HL-60 (cell line): ENCODE measurements at regions not wholly inside any gene's neighbourhood (a gene's known extent, or its start where the extent isn't known, plus 50 kb on each side); places are given as distances from the start of the nearest gene placed in this dataset.

Experiments
- DNase-seq, 2 experiments: peaks; one replicate each; pipeline ENCODE4 v3.0.0-alpha.2; 2010 to 2020; ENCODE audit warnings: low read depth in 1 of 2, low spot score in 1 of 2
- H3K27ac ChIP-seq: fragments of 250-450 bp; sonication (Bioruptor Pico); replicated peaks from 2 replicates; pipeline ENCODE4 v1.5.1; 2020; ENCODE audit warnings: mild to moderate bottlenecking, moderate library complexity
- H3K27me3 ChIP-seq: fragments of 250-450 bp; sonication (Bioruptor Pico); 2 replicates; pipeline ENCODE4 v1.5.1; 2021; ENCODE audit warnings: mild to moderate bottlenecking, moderate library complexity; ENCODE audit not compliant: insufficient read depth, poor library complexity, severe bottlenecking
- H3K4me3 ChIP-seq: replicated peaks from 2 replicates; pipeline ENCODE4 v1.5.1; 2011; ENCODE audit warnings: mild to moderate bottlenecking, control low read depth, low read length; ENCODE audit not compliant: insufficient read depth
- GABPA ChIP-seq: IDR thresholded peaks from 2 replicates; pipeline ENCODE4 v1.6.1; 2012; ENCODE audit warnings: low read depth
- POLR2AphosphoS5 ChIP-seq: IDR thresholded peaks from 2 replicates; pipeline ENCODE4 v1.6.1; 2012; ENCODE audit warnings: low read depth
- REST ChIP-seq: IDR thresholded peaks from 2 replicates; pipeline ENCODE4 v1.6.1; 2012; ENCODE audit warnings: low read depth; ENCODE audit not compliant: insufficient replicate concordance
- SPI1 ChIP-seq: IDR thresholded peaks from 2 replicates; pipeline ENCODE4 v1.6.1; 2012; ENCODE audit warnings: low read depth, mild to moderate bottlenecking, borderline replicate concordance
- TF ChIP-seq, protein P1 (sequence below): IDR thresholded peaks from one replicate; pipeline ENCODE4 v1.5.1; 2011; ENCODE audit warnings: low read length, control low read depth, inconsistent platforms; ENCODE audit not compliant: insufficient read depth

GRCh38 chr2:5368263-5368662, 323.9 kb upstream of the SOX11 start:
- H3K27ac ChIP-seq: no peak overlapping the region
- no peak overlapping the region for H3K4me3 ChIP-seq
- TF ChIP-seq SPI1 (no peak), GABPA (no peak), POLR2AphosphoS5 (no peak), REST (no peak)
- TF ChIP-seq, protein P1, sequence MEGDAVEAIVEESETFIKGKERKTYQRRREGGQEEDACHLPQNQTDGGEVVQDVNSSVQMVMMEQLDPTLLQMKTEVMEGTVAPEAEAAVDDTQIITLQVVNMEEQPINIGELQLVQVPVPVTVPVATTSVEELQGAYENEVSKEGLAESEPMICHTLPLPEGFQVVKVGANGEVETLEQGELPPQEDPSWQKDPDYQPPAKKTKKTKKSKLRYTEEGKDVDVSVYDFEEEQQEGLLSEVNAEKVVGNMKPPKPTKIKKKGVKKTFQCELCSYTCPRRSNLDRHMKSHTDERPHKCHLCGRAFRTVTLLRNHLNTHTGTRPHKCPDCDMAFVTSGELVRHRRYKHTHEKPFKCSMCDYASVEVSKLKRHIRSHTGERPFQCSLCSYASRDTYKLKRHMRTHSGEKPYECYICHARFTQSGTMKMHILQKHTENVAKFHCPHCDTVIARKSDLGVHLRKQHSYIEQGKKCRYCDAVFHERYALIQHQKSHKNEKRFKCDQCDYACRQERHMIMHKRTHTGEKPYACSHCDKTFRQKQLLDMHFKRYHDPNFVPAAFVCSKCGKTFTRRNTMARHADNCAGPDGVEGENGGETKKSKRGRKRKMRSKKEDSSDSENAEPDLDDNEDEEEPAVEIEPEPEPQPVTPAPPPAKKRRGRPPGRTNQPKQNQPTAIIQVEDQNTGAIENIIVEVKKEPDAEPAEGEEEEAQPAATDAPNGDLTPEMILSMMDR: no peak
- no peak for DNase-seq
- no peaks in the 10 kb centered on the region for H3K27me3 ChIP-seq

DNA sequence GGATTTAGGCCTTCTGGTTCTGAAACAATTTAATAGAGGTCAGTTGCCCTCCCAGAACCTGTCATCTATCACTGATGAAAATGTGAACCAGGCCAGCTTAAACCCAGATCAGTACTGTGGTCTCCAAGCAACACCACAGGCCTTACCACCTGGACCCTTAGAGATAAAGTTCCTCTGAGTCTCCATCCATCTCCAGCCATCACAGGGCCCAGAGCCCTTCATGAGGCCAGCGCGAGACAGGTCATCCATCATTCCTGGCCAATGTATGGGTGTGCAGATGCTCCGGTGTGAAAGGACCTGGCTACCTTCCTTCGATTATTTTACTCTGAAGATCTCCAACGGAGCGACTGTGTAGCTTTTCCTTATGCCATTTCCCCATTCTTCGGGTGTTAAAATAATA, 322.7 kb upstream of the SOX11 start:
- Histone ChIP-seq H3K27me3 (no peaks in the 10 kb centered on the region), H3K27ac (no peak overlapping the region), H3K4me3 (no peak overlapping the region)
- TF ChIP-seq GABPA (no peak), POLR2AphosphoS5 (no peak), SPI1 (no peak), REST (no peak)
- TF ChIP-seq, protein P1: no peak
- no peak for DNase-seq

DNA sequence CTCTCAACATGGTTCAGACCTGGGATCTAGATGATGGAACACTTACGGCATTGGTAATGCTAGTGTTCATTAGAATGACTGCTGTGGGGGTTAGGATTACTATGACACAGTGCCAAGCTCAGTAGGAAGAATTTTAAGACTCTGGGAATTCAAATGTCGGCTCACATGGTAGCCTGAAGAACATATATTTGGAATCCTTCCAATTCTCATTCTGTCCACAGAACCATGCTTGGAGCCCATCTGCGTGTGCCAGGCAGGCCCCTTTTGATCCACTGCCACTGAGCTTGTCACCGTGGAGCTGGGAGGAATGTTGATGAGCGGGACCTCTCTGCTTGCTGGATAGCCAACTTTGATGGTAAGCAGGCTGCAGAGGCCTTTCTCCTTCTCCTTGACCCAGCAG, 322.0 kb upstream of the SOX11 start:
- H3K27me3 ChIP-seq: no peaks in the 10 kb centered on the region
- no peak for TF ChIP-seq REST
- TF ChIP-seq, protein P1: no peak
- H3K27ac ChIP-seq: no peak overlapping the region
- no peak overlapping the region for H3K4me3 ChIP-seq
- no peak for DNase-seq
